ENCODE measurements at regions not wholly inside any gene's neighbourhood (a gene's known extent, or its start where the extent isn't known, plus 50 kb on each side); places are given as distances from the start of the nearest gene placed in this dataset.

DNA sequence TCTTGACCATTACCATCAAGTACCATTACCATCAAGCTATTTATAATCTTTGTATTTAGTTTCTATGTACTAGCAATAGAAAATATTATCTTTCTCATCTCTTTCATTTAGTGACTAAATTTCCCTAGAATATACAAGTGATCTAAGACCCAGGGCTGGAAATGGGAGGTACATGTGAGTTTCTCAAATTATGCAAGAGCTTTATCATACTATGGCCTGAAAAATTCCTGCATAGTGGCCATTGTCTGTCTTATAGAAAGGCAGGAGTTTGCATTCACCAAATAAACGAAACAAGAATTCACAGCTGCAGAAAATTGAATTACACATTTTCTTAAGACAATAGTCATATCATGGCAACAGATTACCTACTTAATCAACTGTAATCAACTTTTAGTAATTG lies 50.7 kb upstream of the HDAC9 start:
- no peaks in the 10 kb centered on the region for H3K9me3 ChIP-seq
- H3K36me3 ChIP-seq = no peaks in the 10 kb centered on the region
- TF ChIP-seq CTCF (IDR thresholded peaks at IDR 0.05; ENCODE audit: low read depth, low read length) = no peak
- DNase-seq = no peak
- H3K27me3 ChIP-seq = no peaks in the 10 kb centered on the region
- no peak overlapping the region for H3K4me3 ChIP-seq (ENCODE audit: low read depth, low read length)
- peaks cover 17% of the 10 kb centered on the region for H3K4me1 ChIP-seq

GRCh38 chr7:18445483-18445882 lies 50.1 kb upstream of the HDAC9 start:
- Histone ChIP-seq H3K4me3 (ENCODE audit: low read depth, low read length) (no peak overlapping the region), H3K9me3 (no peaks in the 10 kb centered on the region), H3K27me3 (no peaks in the 10 kb centered on the region), H3K36me3 (no peaks in the 10 kb centered on the region), H3K4me1 (peaks cover 17% of the 10 kb centered on the region)
- no peak for TF ChIP-seq CTCF (IDR thresholded peaks at IDR 0.05; ENCODE audit: low read depth, low read length)
- DNase-seq = peak; percentile 75

All from BE2C (cell line).